IPS-15b (cell line): ENCODE measurements at regions not wholly inside any gene's neighbourhood (a gene's known extent, or its start where the extent isn't known, plus 50 kb on each side); places are given as distances from the start of the nearest gene placed in this dataset.
"Not testable (repeated sequence)": the region's sequence is repeated elsewhere in the genome, so short reads cannot be mapped to it uniquely, and the experiment has no call there.

ENCODE experiments used
- H3K27me3 ChIP-seq: one replicate; pipeline ENCODE4 v1.6.1; 2013; ENCODE audit warnings: low read length; ENCODE audit not compliant: control insufficient read depth, insufficient read depth
- H3K36me3 ChIP-seq: one replicate; pipeline ENCODE4 v1.6.1; 2013; ENCODE audit warnings: low read length; ENCODE audit not compliant: control insufficient read depth, insufficient read depth
- H3K4me1 ChIP-seq: one replicate; pipeline ENCODE4 v1.6.1; 2013; ENCODE audit warnings: mild to moderate bottlenecking, low read length; ENCODE audit not compliant: control insufficient read depth, insufficient read depth
- H3K4me3 ChIP-seq: one replicate; pipeline ENCODE4 v1.5.1; 2013; ENCODE audit warnings: low read depth, low read length
- H3K9ac ChIP-seq: one replicate; pipeline ENCODE4 v1.6.1; 2013; ENCODE audit warnings: low read depth, mild to moderate bottlenecking, low read length
- H3K9me3 ChIP-seq: one replicate; pipeline ENCODE4 v1.6.1; 2013; ENCODE audit warnings: mild to moderate bottlenecking, low read length; ENCODE audit not compliant: control insufficient read depth, insufficient read depth

DNA sequence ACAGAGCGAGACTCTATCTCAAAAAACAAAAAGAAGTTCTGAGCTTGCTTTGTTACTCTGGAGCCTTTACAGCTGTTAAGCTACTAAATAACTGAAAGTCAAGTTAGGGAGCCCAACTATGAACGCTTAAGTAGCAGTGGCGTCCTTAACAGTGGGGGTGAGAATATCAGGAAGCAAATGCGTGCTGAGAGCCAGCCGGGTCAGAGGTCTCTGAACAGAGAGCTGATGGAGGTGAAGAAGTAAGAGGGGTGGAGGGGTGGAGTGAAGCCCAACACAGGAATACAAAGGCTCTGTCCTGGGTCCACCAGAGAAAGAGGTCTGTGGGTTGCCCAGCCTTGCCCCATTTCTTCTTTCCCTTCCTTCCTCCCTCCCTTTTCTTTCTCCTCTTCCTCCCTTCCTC lies 104.1 kb upstream of the GATA6 start:
- Histone ChIP-seq H3K36me3 (no peaks in the 10 kb centered on the region), H3K27me3 (no peaks in the 10 kb centered on the region), H3K4me1 (no peaks in the 10 kb centered on the region), H3K9ac (no peak overlapping the region), H3K9me3 (no peaks in the 10 kb centered on the region), H3K4me3 (no peak overlapping the region)

DNA sequence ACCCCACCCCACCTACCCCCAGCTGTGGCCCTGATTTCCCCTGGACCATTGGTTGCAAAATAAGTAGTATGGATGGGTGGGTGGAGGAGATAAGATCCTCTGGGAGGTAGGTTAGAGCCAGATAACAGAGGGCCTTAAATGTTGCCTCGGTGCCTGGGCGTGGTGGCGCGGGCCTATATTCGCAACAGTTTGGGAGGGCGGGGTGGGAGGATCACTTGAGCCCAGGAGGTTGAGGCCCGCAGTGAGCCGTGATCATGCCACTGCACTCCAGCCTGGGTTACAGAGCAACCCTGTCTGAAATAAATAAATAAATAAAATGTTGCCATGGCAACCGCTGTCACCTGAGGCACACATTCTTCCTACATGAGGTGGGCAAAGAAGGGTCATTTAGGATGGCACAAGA lies 103.3 kb upstream of the GATA6 start:
- no peak overlapping the region for H3K4me3 ChIP-seq
- no peaks in the 10 kb centered on the region for H3K4me1 ChIP-seq
- H3K27me3 ChIP-seq: no peaks in the 10 kb centered on the region
- no peaks in the 10 kb centered on the region for H3K9me3 ChIP-seq
- no peaks in the 10 kb centered on the region for H3K36me3 ChIP-seq
- no peak overlapping the region for H3K9ac ChIP-seq

GRCh38 chr18:22067109-22067508 lies 102.3 kb upstream of the GATA6 start:
- no peaks in the 10 kb centered on the region for H3K9me3 ChIP-seq

DNA sequence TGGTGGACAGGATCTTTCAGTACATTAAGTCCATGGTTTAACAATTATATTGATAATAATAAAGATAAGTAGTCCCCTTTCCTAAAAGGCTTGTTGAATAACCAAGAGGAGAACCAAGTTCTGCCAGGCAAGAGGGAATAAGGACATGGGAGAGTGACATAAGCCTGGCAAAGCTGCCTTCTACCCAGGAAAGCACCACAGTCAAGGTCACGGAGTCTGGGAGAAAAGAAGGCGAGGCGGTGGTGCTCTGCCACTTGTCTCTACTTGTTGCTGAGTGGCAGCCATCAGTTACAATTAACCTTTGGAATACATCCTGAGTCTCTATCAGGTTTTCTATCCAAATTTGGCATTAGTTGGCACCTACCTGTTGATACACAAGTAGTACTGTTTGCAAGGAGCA lies 101.7 kb upstream of the GATA6 start:
- Histone ChIP-seq H3K27me3 (no peaks in the 10 kb centered on the region), H3K4me1 (no peaks in the 10 kb centered on the region), H3K9me3 (no peaks in the 10 kb centered on the region), H3K4me3 (no peak overlapping the region), H3K36me3 (no peaks in the 10 kb centered on the region), H3K9ac (no peak overlapping the region)

More at GRCh38 chr18:22067109-22067508, 102.3 kb upstream of the GATA6 start:
- no peak overlapping the region for H3K4me3 ChIP-seq
- no peaks in the 10 kb centered on the region for H3K36me3 ChIP-seq
- no peaks in the 10 kb centered on the region for H3K4me1 ChIP-seq
- H3K27me3 ChIP-seq: no peaks in the 10 kb centered on the region
- H3K9ac ChIP-seq: no peak overlapping the region

GRCh38 chr18:22068784-22069183 lies 100.6 kb upstream of the GATA6 start:
- H3K36me3 ChIP-seq, H3K9ac ChIP-seq, H3K9me3 ChIP-seq, H3K4me3 ChIP-seq, H3K27me3 ChIP-seq, H3K4me1 ChIP-seq: not testable (repeated sequence)

DNA sequence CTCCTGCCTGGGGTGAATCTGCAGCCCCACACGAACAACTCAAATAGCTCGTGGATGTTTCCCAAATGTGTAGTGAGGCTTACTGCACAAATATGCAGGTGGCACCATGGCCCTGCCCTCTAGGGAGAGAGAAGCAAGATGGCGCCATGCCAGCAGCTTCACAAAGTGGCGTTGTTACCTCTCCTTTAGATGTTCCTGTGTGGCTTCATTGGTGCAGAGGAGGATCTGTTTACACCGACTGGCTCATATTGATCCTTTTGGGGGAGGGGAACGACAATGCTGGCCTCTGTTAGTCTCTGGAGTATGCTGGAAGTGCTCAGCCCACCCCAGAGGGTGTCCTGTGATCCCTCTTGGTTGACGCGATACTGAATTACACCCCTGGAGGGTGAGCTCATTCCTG lies 99.5 kb upstream of the GATA6 start:
- H3K27me3 ChIP-seq: no peaks in the 10 kb centered on the region
- no peak overlapping the region for H3K9ac ChIP-seq
- H3K4me1 ChIP-seq: no peaks in the 10 kb centered on the region
- no peak overlapping the region for H3K4me3 ChIP-seq
- no peaks in the 10 kb centered on the region for H3K9me3 ChIP-seq
- H3K36me3 ChIP-seq: no peaks in the 10 kb centered on the region

- Histone ChIP-seq H3K9me3 (no peaks in the 10 kb centered on the region), H3K4me3 (no peak overlapping the region), H3K36me3 (no peaks in the 10 kb centered on the region), H3K4me1 (no peaks in the 10 kb centered on the region), H3K9ac (no peak overlapping the region), H3K27me3 (no peaks in the 10 kb centered on the region)
Measured at GRCh38 chr18:22073411-22073810, 96.0 kb upstream of the GATA6 start.

- H3K9me3 ChIP-seq: no peaks in the 10 kb centered on the region
- H3K9ac ChIP-seq: no peak overlapping the region
- H3K27me3 ChIP-seq: no peaks in the 10 kb centered on the region
- H3K36me3 ChIP-seq: no peaks in the 10 kb centered on the region
- H3K4me3 ChIP-seq: no peak overlapping the region
- H3K4me1 ChIP-seq: no peaks in the 10 kb centered on the region
Measured at GRCh38 chr18:22074282-22075070, 94.9 kb upstream of the GATA6 start.

GRCh38 chr18:22080035-22080434 lies 89.4 kb upstream of the GATA6 start:
- H3K4me1 ChIP-seq: no peaks in the 10 kb centered on the region
- H3K9me3 ChIP-seq: no peaks in the 10 kb centered on the region
- no peak overlapping the region for H3K9ac ChIP-seq
- no peaks in the 10 kb centered on the region for H3K36me3 ChIP-seq
- H3K27me3 ChIP-seq: no peaks in the 10 kb centered on the region
- H3K4me3 ChIP-seq: no peak overlapping the region

GRCh38 chr18:22082408-22082807 lies 87.0 kb upstream of the GATA6 start:
- Histone ChIP-seq H3K36me3 (no peaks in the 10 kb centered on the region), H3K9me3 (no peaks in the 10 kb centered on the region), H3K4me1 (no peaks in the 10 kb centered on the region), H3K27me3 (no peaks in the 10 kb centered on the region), H3K9ac (no peak overlapping the region), H3K4me3 (no peak overlapping the region)

DNA sequence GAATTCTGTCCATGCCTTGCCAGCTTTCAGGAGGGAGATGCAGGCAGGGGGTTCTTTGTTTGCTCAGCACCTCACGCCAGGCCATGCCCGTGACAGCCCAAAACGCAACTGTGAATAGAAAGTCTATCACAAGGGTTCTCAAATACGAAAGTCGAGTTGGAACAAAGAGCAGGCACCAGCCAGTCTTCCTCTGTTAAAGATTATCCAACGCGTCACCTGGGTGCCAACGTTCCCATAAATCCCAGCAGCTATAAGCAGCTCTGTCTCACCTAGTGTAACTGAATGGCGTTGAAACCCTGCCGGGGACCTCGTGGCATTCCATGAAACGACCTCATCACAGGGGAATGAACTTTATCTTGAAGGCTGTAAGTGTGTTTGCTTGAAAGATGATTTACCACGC lies 84.8 kb upstream of the GATA6 start:
- no peak overlapping the region for H3K9ac ChIP-seq
- no peaks in the 10 kb centered on the region for H3K36me3 ChIP-seq

GRCh38 chr18:22086973-22087372 lies 82.4 kb upstream of the GATA6 start:
- no peaks in the 10 kb centered on the region for H3K36me3 ChIP-seq
- no peaks in the 10 kb centered on the region for H3K9me3 ChIP-seq
- H3K4me1 ChIP-seq: no peaks in the 10 kb centered on the region
- H3K4me3 ChIP-seq: no peak overlapping the region
- no peaks in the 10 kb centered on the region for H3K27me3 ChIP-seq
- no peak overlapping the region for H3K9ac ChIP-seq

More for the DNA sequence above, 84.8 kb upstream of the GATA6 start:
- Histone ChIP-seq H3K4me3 (no peak overlapping the region), H3K27me3 (no peaks in the 10 kb centered on the region), H3K9me3 (no peaks in the 10 kb centered on the region), H3K4me1 (no peaks in the 10 kb centered on the region)
